H9 (cell line): ENCODE measurements at regions not wholly inside any gene's neighbourhood (a gene's known extent, or its start where the extent isn't known, plus 50 kb on each side); places are given as distances from the start of the nearest gene placed in this dataset.

ENCODE experiments used
- DNase-seq: peaks from one replicate; pipeline ENCODE4 v3.0.0-alpha.2; 2017
- H2AFZ ChIP-seq: one replicate; pipeline ENCODE4 v1.6.1; 2013; ENCODE audit warnings: mild to moderate bottlenecking, low read length, control low read depth, moderate library complexity
- H2AK5ac ChIP-seq: 2 replicates; pipeline ENCODE4 v1.6.1; 2013; ENCODE audit warnings: low read length, control low read depth, mixed read lengths; ENCODE audit not compliant: insufficient read length
- H2BK120ac ChIP-seq: one replicate; pipeline ENCODE4 v1.6.1; 2013; ENCODE audit warnings: low read depth, mild to moderate bottlenecking, low read length, control low read depth, inconsistent platforms; ENCODE audit not compliant: poor library complexity, severe bottlenecking
- H2BK12ac ChIP-seq: 2 replicates; pipeline ENCODE4 v1.6.1; 2013; ENCODE audit warnings: low read length, control low read depth, mixed read lengths, low read depth; ENCODE audit not compliant: insufficient read length
- H2BK15ac ChIP-seq: 2 replicates; pipeline ENCODE4 v1.6.1; 2013; ENCODE audit warnings: low read depth, low read length, control low read depth
- H2BK20ac ChIP-seq: one replicate; pipeline ENCODE4 v1.6.1; 2013; ENCODE audit warnings: low read depth, mild to moderate bottlenecking, low read length, control low read depth, inconsistent platforms; ENCODE audit not compliant: poor library complexity, severe bottlenecking
- H2BK5ac ChIP-seq: 2 replicates; pipeline ENCODE4 v1.6.1; 2013; ENCODE audit warnings: low read length, control low read depth, mixed read lengths; ENCODE audit not compliant: insufficient read length
- H3K14ac ChIP-seq: 2 replicates; pipeline ENCODE4 v1.6.1; 2013; ENCODE audit warnings: low read length, control low read depth; ENCODE audit not compliant: insufficient read depth
- H3K18ac ChIP-seq: 2 replicates; pipeline ENCODE4 v1.6.1; 2013; ENCODE audit warnings: low read depth, mild to moderate bottlenecking, mixed read lengths, low read length, control low read depth; ENCODE audit not compliant: insufficient read length
- H3K23ac ChIP-seq: 2 replicates; pipeline ENCODE4 v1.6.1; 2013; ENCODE audit warnings: low read length, control low read depth, mixed read lengths, low read depth; ENCODE audit not compliant: insufficient read length
- H3K23me2 ChIP-seq: 2 replicates; pipeline ENCODE4 v1.6.1; 2013; ENCODE audit warnings: low read depth, mild to moderate bottlenecking, mixed read lengths, low read length, control low read depth; ENCODE audit not compliant: insufficient read length, poor library complexity, severe bottlenecking
- H3K27ac ChIP-seq: 2 replicates; pipeline ENCODE4 v1.5.1; 2013; ENCODE audit warnings: low read length, control low read depth, mixed read lengths, low read depth; ENCODE audit not compliant: insufficient read length
- H3K27me3 ChIP-seq: 2 replicates; pipeline ENCODE4 v1.6.1; 2013; ENCODE audit warnings: low read length, control low read depth, inconsistent platforms; ENCODE audit not compliant: insufficient read depth
- H3K4ac ChIP-seq: 2 replicates; pipeline ENCODE4 v1.6.1; 2013; ENCODE audit warnings: low read depth, mild to moderate bottlenecking, control low read depth, inconsistent platforms, low read length, moderate library complexity
- H3K4me1 ChIP-seq: 2 replicates; pipeline ENCODE4 v1.6.1; 2013; ENCODE audit warnings: low read length, control low read depth, inconsistent platforms; ENCODE audit not compliant: insufficient read depth
- H3K4me2 ChIP-seq: 2 replicates; pipeline ENCODE4 v1.6.1; 2013; ENCODE audit warnings: low read length, control low read depth, mixed read lengths; ENCODE audit not compliant: insufficient read length, insufficient read depth
- H3K56ac ChIP-seq: 2 replicates; pipeline ENCODE4 v1.6.1; 2013; ENCODE audit warnings: low read depth, mild to moderate bottlenecking, mixed read lengths, low read length, control low read depth; ENCODE audit not compliant: insufficient read length
- H3K79me1 ChIP-seq: 2 replicates; pipeline ENCODE4 v1.6.1; 2013; ENCODE audit warnings: low read depth, mild to moderate bottlenecking, moderate library complexity, low read length, control low read depth, inconsistent platforms; ENCODE audit not compliant: insufficient read depth, poor library complexity, severe bottlenecking
- H3K79me2 ChIP-seq: 2 replicates; pipeline ENCODE4 v1.6.1; 2013; ENCODE audit warnings: low read length, control low read depth, inconsistent platforms; ENCODE audit not compliant: insufficient read depth
- H3K9ac ChIP-seq: 2 replicates; pipeline ENCODE4 v1.6.1; 2013; ENCODE audit warnings: low read length, control low read depth, mixed read lengths; ENCODE audit not compliant: insufficient read length; ENCODE audit errors: extremely low read depth
- H3K9me3 ChIP-seq: one replicate; pipeline ENCODE4 v1.6.1; 2013; ENCODE audit warnings: low read depth, low read length, inconsistent platforms; ENCODE audit not compliant: control insufficient read depth
- H3T11ph ChIP-seq: one replicate; pipeline ENCODE4 v1.6.1; 2013; ENCODE audit warnings: mild to moderate bottlenecking, low read length, control low read depth, inconsistent platforms
- H4K20me1 ChIP-seq: one replicate; pipeline ENCODE4 v1.6.1; 2013; ENCODE audit not compliant: control insufficient read depth, insufficient read length, insufficient read depth
- H4K5ac ChIP-seq: 2 replicates; pipeline ENCODE4 v1.6.1; 2013; ENCODE audit warnings: low read depth, mild to moderate bottlenecking, mixed read lengths, low read length, control low read depth; ENCODE audit not compliant: insufficient read length
- H4K8ac ChIP-seq: replicated peaks from 2 replicates; pipeline ENCODE4 v1.6.1; 2013; ENCODE audit warnings: low read length, control low read depth, mixed read lengths, low read depth; ENCODE audit not compliant: insufficient read length
- H4K91ac ChIP-seq: 2 replicates; pipeline ENCODE4 v1.6.1; 2013; ENCODE audit warnings: low read depth, mild to moderate bottlenecking, moderate library complexity, mixed read lengths, low read length, control low read depth; ENCODE audit not compliant: insufficient read length
- H3K27ac Mint-ChIP-seq, 3 experiments: 2 replicates in 2 of 3; 3 replicates in 1 of 3; pipeline ENCODE4 v1.8.0; 2020 to 2021; ENCODE audit warnings: mixed read lengths in 3 of 3, mild to moderate bottlenecking in 1 of 3, moderate library complexity in 1 of 3
- H3K27me3 Mint-ChIP-seq: 2 replicates; pipeline ENCODE4 v1.8.0; 2021; ENCODE audit warnings: low read depth, mild to moderate bottlenecking, moderate library complexity, mixed read lengths
- H3K36me3 Mint-ChIP-seq, 3 experiments: 2 replicates in 2 of 3; 3 replicates in 1 of 3; pipeline ENCODE4 v1.8.0; 2020 to 2021; ENCODE audit warnings: low read depth in 3 of 3, mixed read lengths in 3 of 3; ENCODE audit not compliant: insufficient read depth in 1 of 3
- H3K4me1 Mint-ChIP-seq, 2 experiments: 2 replicates each; pipeline ENCODE4 v1.8.0; 2020; ENCODE audit warnings: mixed read lengths in 2 of 2
- H3K4me3 Mint-ChIP-seq, 2 experiments: 2 replicates in 1 of 2; 3 replicates in 1 of 2; pipeline ENCODE4 v1.8.0; 2020 to 2021; ENCODE audit warnings: mild to moderate bottlenecking in 2 of 2, mixed read lengths in 2 of 2, moderate library complexity in 1 of 2
- H3K9me3 Mint-ChIP-seq, 2 experiments: 2 replicates in 1 of 2; 3 replicates in 1 of 2; pipeline ENCODE4 v1.8.0; 2020; ENCODE audit warnings: mild to moderate bottlenecking in 2 of 2, mixed read lengths in 2 of 2, moderate library complexity in 1 of 2
- WGBS: extraction: QIAGEN DNeasy Blood & Tissue Kit; methylation state at CpG from one replicate; pipeline ENCODE4 v1.1.7; 2013; ENCODE audit warnings: missing lambda C conversion rate, low lambda C conversion rate, mixed read lengths; ENCODE audit not compliant: insufficient read length; ENCODE audit errors: extremely low coverage; 5-methylcytosine and 5-hydroxymethylcytosine counted together
- TF ChIP-seq, protein P1 (sequence below): fragments of 200-600 bp; sonication (generic); conservative IDR thresholded peaks from 3 replicates; pipeline ENCODE4 v1.8.0; 2021; ENCODE audit warnings: antibody characterized with exemption, mild to moderate bottlenecking

DNA sequence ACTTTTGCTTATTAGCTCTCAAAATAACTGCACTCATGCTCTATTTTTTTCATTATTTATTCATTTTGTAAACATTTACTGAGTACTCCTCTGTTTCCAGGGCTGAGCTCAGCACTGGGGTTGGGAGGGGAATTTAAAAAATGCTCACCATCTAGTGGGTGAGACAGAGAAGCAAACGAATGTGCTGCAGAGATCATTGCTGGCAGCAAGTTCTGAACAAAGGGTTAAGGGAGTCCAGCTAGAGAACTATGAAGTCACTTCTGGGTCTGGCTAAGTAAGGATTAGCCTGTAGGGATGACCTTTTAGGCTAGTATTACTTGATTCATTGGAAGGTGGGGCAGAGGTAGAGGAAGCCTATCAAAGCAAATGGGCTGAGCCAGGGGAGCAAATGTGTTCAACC, 99.1 kb upstream of the ZNF644 start:
- peaks cover 25% of the 10 kb centered on the region for H3K4me1 ChIP-seq
- H2AK5ac ChIP-seq = no peak overlapping the region
- no peak overlapping the region for H3T11ph ChIP-seq
- peak overlapping the region; percentile 44 for H4K91ac ChIP-seq
- H3K27me3 ChIP-seq = no peaks in the 10 kb centered on the region
- H3K18ac ChIP-seq = no peak overlapping the region
- DNase-seq = no peak
- no peak overlapping the region for H2BK20ac ChIP-seq
- H4K20me1 ChIP-seq = no peaks in the 10 kb centered on the region
- H3K9ac ChIP-seq = no peak overlapping the region
- Mint-ChIP-seq H3K4me3 (no peak overlapping the region), H3K9me3 (no peaks in the 10 kb centered on the region), H3K4me1 (peaks cover 61 to 65% of the 10 kb centered on the region in 2 experiments), H3K36me3 (no peaks in the 10 kb centered on the region; a peak in 1 of 7 replicates), H3K27ac (peak overlapping the region; percentile 7 to 95 (median 64); a peak in 6 of 7 replicates), H3K27me3 (no peaks in the 10 kb centered on the region)
- H3K23me2 ChIP-seq = no peaks in the 10 kb centered on the region
- H3K9me3 ChIP-seq = no peaks in the 10 kb centered on the region
- peak overlapping the region; percentile 65 for H3K27ac ChIP-seq
- H2BK5ac ChIP-seq = no peak overlapping the region
- TF ChIP-seq, protein P1, sequence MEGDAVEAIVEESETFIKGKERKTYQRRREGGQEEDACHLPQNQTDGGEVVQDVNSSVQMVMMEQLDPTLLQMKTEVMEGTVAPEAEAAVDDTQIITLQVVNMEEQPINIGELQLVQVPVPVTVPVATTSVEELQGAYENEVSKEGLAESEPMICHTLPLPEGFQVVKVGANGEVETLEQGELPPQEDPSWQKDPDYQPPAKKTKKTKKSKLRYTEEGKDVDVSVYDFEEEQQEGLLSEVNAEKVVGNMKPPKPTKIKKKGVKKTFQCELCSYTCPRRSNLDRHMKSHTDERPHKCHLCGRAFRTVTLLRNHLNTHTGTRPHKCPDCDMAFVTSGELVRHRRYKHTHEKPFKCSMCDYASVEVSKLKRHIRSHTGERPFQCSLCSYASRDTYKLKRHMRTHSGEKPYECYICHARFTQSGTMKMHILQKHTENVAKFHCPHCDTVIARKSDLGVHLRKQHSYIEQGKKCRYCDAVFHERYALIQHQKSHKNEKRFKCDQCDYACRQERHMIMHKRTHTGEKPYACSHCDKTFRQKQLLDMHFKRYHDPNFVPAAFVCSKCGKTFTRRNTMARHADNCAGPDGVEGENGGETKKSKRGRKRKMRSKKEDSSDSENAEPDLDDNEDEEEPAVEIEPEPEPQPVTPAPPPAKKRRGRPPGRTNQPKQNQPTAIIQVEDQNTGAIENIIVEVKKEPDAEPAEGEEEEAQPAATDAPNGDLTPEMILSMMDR = no peak
- H3K4ac ChIP-seq = no peak overlapping the region
- no peak overlapping the region for H2AFZ ChIP-seq
- no peaks in the 10 kb centered on the region for H3K79me1 ChIP-seq
- no peaks in the 10 kb centered on the region for H3K79me2 ChIP-seq
- peak overlapping the region; percentile 12 for H2BK12ac ChIP-seq
- no peak overlapping the region for H2BK15ac ChIP-seq
- H4K8ac ChIP-seq = no peak overlapping the region
- no peak overlapping the region for H3K56ac ChIP-seq
- H2BK120ac ChIP-seq = no peak overlapping the region
- H3K4me2 ChIP-seq = no peak overlapping the region
- H3K14ac ChIP-seq = 0 out of 2 replicates have a peak overlapping the region, but pooled peaks have one; percentile 18
- H4K5ac ChIP-seq = no peak overlapping the region
- H3K23ac ChIP-seq = no peak overlapping the region
- WGBS = no CpG with 5 or more reads among the region's 1 CpG
